H1 (cell line): ENCODE measurements at regions not wholly inside any gene's neighbourhood (a gene's known extent, or its start where the extent isn't known, plus 50 kb on each side); places are given as distances from the start of the nearest gene placed in this dataset.

Source experiments
- CTCF ChIP-seq, 3 experiments: IDR thresholded peaks; 1 replicate in 2 of 3; 2 replicates in 1 of 3; pipeline versions ENCODE4 v1.5.1 to v1.6.1; 2011; ENCODE audit warnings: low read length in 3 of 3, mild to moderate bottlenecking in 3 of 3, inconsistent platforms in 2 of 3, low read depth in 1 of 3, moderate library complexity in 1 of 3; ENCODE audit not compliant: insufficient read depth in 1 of 3; ENCODE audit errors: control extremely low read depth in 1 of 3
- EP300 ChIP-seq, 2 experiments: IDR thresholded peaks; 1 replicate in 1 of 2; 2 replicates in 1 of 2; pipeline ENCODE4 v1.6.1; 2011 to 2012; ENCODE audit warnings: low read depth in 2 of 2, low read length in 2 of 2, mild to moderate bottlenecking in 2 of 2, borderline replicate concordance in 1 of 2, inconsistent platforms in 1 of 2, moderate library complexity in 1 of 2
- EZH2 ChIP-seq: fragments of 200-600 bp; sonication (generic); IDR thresholded peaks from 2 replicates; pipeline ENCODE4 v1.7.1; 2012; ENCODE audit warnings: low read depth, mild to moderate bottlenecking, moderate library complexity, low read length, inconsistent platforms; ENCODE audit not compliant: severe bottlenecking
- JUN ChIP-seq: IDR thresholded peaks from 2 replicates; pipeline ENCODE4 v1.6.1; 2011; ENCODE audit warnings: low read depth, mild to moderate bottlenecking, improper control_type of control experiment, low read length
- POLR2A ChIP-seq, 2 experiments: IDR thresholded peaks; 1 replicate in 1 of 2; 2 replicates in 1 of 2; pipeline ENCODE4 v1.6.1; 2011; ENCODE audit warnings: low read depth in 2 of 2, low read length in 2 of 2, mild to moderate bottlenecking in 2 of 2; ENCODE audit errors: control extremely low read depth in 1 of 2
- POLR2AphosphoS5 ChIP-seq: IDR thresholded peaks from 2 replicates; pipeline ENCODE4 v1.6.1; 2011; ENCODE audit warnings: low read depth, low read length
- SIN3A ChIP-seq, 2 experiments: IDR thresholded peaks in 1 of 2; conservative IDR thresholded peaks in 1 of 2; 2 replicates each; pipeline ENCODE4 v1.6.1; 2011 to 2012; ENCODE audit warnings: low read length in 2 of 2, improper control_type of control experiment in 1 of 2, low read depth in 1 of 2, mild to moderate bottlenecking in 1 of 2
- ZNF274 ChIP-seq: IDR thresholded peaks from 2 replicates; pipeline ENCODE4 v1.7.0; 2012; ENCODE audit warnings: low read length, borderline replicate concordance; ENCODE audit errors: extremely low read depth
- TF ChIP-seq, protein P1 (sequence below): IDR thresholded peaks from 2 replicates; pipeline ENCODE4 v1.6.1; 2011; ENCODE audit warnings: low read length, improper control_type of control experiment

DNA sequence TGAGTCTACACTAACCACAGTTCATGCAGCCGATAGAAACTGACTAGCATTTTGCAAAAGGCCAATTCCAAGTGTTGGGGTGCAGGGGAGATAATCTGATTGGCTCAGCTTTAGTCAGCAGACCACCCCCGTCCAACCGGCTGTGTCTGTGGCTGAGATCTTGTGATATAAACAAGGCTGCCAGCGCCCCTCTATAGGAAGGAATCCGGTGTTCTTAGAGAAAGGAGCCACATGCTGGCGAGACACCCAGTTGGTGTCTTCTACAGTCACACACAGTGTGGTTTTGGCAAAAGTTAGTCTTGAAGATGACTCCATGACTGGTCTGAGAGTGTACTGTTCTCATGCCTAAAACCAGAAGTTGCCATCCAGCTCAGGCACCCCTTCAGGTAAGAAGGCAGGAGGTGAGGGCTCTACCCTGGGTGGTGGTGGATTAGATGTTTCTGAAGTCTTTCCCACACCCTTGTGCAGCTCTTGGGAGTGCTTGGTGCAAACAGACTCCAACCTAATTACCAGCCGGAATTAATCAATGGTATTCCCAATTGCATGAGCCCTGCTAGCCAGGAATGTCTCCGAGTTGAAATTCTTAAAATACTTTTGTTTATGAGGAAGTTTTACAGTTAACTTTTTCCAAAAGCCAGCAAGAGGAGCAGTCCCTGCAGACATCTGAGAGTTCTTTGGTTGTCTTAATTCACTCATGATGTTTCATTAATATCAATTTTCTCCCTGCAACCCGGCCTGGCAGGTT is 172.3 kb upstream of the IRX6 start:
- TF ChIP-seq CTCF (IDR thresholded peaks at IDR 0.05; ENCODE audit: control extremely low read depth in 1 of 3, insufficient read depth in 1 of 3, low read depth in 1 of 3, low read length in 3 of 3) (no peak), EZH2 (no peak), EP300 (IDR thresholded peaks at IDR 0.05; ENCODE audit: borderline replicate concordance in 1 of 2, low read depth in 2 of 2, low read length in 2 of 2) (no peak), ZNF274 (no peak), JUN (no peak), POLR2AphosphoS5 (no peak), POLR2A (IDR thresholded peaks at IDR 0.05; ENCODE audit: control extremely low read depth in 1 of 2, low read depth in 2 of 2, low read length in 2 of 2) (no peak), SIN3A (conservative IDR thresholded peaks at IDR 0.05 in 1 of 2, IDR thresholded peaks at IDR 0.05 in 1 of 2; ENCODE audit: low read depth in 1 of 2, low read length in 2 of 2) (no peak)
- TF ChIP-seq, protein P1, sequence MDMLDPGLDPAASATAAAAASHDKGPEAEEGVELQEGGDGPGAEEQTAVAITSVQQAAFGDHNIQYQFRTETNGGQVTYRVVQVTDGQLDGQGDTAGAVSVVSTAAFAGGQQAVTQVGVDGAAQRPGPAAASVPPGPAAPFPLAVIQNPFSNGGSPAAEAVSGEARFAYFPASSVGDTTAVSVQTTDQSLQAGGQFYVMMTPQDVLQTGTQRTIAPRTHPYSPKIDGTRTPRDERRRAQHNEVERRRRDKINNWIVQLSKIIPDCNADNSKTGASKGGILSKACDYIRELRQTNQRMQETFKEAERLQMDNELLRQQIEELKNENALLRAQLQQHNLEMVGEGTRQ, result no peak
